ENCODE measurements at regions not wholly inside any gene's neighbourhood (a gene's known extent, or its start where the extent isn't known, plus 50 kb on each side); places are given as distances from the start of the nearest gene placed in this dataset.

DNA sequence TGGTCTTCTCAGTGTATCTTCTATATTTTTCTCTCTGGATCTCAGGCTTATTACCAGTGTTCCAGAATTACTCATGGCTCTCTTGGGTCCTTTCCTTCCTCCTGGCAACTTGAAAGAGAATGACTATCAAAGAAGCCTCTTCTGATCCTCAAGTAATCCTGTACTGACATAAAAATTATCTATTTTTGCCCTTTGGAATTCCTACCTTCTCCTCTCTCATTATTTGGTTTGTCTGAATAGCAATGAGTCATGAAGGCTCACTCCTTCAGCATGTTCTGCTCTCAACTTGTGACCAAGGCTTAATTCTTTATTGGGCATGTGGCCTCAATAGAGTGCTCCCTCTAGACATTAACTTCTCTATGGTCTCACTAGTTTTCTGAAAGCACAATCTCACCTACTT is 553.6 kb upstream of the ATP2B1 start:
- DNase-seq: no peak

DNA sequence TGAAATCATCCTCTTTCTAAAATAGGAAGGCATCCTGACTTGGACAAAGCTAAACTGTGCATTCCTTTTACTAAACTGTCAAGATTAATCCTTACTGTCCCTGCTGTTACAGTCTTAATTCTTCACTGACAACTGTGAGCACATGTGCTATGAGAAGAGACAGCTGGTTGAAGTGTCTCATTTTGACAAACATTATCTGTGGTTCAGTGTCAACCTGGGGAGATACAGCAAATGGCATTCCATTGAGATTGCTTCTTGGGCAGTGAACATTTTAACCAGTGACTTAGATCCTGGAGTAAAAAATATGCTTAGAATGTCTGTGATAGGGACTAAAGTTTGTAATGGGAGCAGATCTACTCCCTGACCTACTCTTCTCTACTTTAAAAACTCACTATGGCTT is 552.6 kb upstream of the ATP2B1 start:
- intact Hi-C loops (cut with micrococcal nuclease): no loop called here
- DNase-seq: no peak
- no peaks in the 10 kb centered on the region for H3K36me3 ChIP-seq
- no peaks in the 10 kb centered on the region for H3K27me3 ChIP-seq (ENCODE audit: low read depth)
- no peak for TF ChIP-seq CTCF (IDR thresholded peaks at IDR 0.05; ENCODE audit: borderline replicate concordance)
- peaks cover 2% of the 10 kb centered on the region for H3K4me1 ChIP-seq
- H3K9me3 ChIP-seq (replicated peaks): no peaks in the 10 kb centered on the region
- H3K4me3 ChIP-seq: no peak overlapping the region
- no peak overlapping the region for H3K27ac ChIP-seq (replicated peaks)

More for the DNA sequence above, 553.6 kb upstream of the ATP2B1 start:
- Histone ChIP-seq H3K4me3 (no peak overlapping the region), H3K27ac (replicated peaks) (no peak overlapping the region), H3K9me3 (replicated peaks) (no peaks in the 10 kb centered on the region), H3K36me3 (no peaks in the 10 kb centered on the region), H3K4me1 (peaks cover 2% of the 10 kb centered on the region), H3K27me3 (ENCODE audit: low read depth) (no peaks in the 10 kb centered on the region)
- no peak for TF ChIP-seq CTCF (IDR thresholded peaks at IDR 0.05; ENCODE audit: borderline replicate concordance)
- intact Hi-C loops (cut with micrococcal nuclease): no loop called here

GRCh38 chr12:90260136-90260535 is 551.5 kb upstream of the ATP2B1 start:
- no peaks in the 10 kb centered on the region for H3K27me3 ChIP-seq (ENCODE audit: low read depth)
- no peaks in the 10 kb centered on the region for H3K9me3 ChIP-seq (replicated peaks)
- no peak for DNase-seq
- H3K27ac ChIP-seq (replicated peaks): no peak overlapping the region
- peaks cover 2% of the 10 kb centered on the region for H3K4me1 ChIP-seq
- no peaks in the 10 kb centered on the region for H3K36me3 ChIP-seq
- H3K4me3 ChIP-seq: no peak overlapping the region
- intact Hi-C loops (cut with micrococcal nuclease): no loop called here
- TF ChIP-seq CTCF (IDR thresholded peaks at IDR 0.05; ENCODE audit: borderline replicate concordance): no peak

DNA sequence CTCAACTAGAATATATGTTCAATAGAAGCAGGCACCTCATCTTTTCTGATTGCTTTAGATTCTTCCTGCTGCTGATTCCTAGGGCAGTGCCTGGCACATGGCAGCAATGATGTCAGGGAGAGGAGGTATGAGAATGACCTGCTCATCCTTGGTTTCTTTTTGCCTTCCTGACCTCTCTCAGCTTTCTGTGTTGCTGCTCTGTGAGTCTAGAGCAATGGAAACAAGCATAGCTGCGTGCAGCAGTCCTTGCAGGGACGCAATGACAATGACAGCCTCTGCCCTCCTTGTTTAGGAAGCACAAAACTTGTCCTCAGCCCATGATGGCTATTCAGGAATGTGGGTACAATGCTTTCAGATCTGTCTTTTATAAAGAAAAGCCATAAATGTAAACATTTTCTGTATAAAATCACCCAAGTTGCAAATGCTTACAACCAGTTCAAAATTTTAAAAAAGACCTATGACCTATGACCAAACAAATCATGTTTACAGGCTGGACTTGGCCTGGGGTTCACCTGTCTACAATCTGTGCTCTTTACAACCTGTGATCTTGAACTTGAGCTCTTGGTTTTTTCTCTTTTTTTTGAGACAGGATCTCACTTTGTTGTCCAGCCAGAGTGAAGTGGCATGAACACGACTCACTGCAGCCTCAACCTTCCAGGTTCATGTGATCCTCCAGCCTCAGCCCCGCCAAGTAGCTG is 549.4 kb upstream of the ATP2B1 start:
- H3K27me3 ChIP-seq (ENCODE audit: low read depth): no peaks in the 10 kb centered on the region
- no peaks in the 10 kb centered on the region for H3K36me3 ChIP-seq
- H3K27ac ChIP-seq (replicated peaks): no peak overlapping the region
- peaks cover 5% of the 10 kb centered on the region for H3K4me1 ChIP-seq
- no peaks in the 10 kb centered on the region for H3K9me3 ChIP-seq (replicated peaks)
- no peak for DNase-seq
- no peak overlapping the region for H3K4me3 ChIP-seq
- no peak for TF ChIP-seq CTCF (IDR thresholded peaks at IDR 0.05; ENCODE audit: borderline replicate concordance)
- intact Hi-C loops (cut with micrococcal nuclease): no loop called here

DNA sequence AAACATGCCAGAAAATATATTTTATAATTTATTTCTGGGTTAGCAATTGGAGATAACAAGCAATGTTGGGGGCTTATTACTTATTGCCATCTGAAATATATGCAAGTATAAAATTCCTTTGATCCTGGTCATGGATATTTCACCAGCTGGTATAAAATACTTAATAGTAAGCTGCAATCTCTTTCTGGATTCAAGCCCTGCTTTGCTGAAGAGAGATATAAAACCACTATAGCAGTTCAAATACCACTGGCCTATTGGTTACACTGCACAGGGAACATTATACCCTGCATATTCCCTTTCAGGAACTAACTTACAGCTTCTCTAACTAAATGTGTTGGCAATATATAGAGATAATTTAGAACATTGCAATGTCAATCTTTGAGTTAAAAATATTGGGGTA is 546.2 kb upstream of the ATP2B1 start:
- H3K27ac ChIP-seq (replicated peaks): no peak overlapping the region
- no peaks in the 10 kb centered on the region for H3K9me3 ChIP-seq (replicated peaks)
- no peak for TF ChIP-seq CTCF (IDR thresholded peaks at IDR 0.05; ENCODE audit: borderline replicate concordance)
- intact Hi-C loops (cut with micrococcal nuclease): no loop called here
- no peaks in the 10 kb centered on the region for H3K27me3 ChIP-seq (ENCODE audit: low read depth)
- no peak for DNase-seq
- peaks cover 24% of the 10 kb centered on the region for H3K4me1 ChIP-seq
- H3K4me3 ChIP-seq: no peak overlapping the region
- no peaks in the 10 kb centered on the region for H3K36me3 ChIP-seq

Data from left ventricle myocardium inferior (tissue), 1 donor.